Neural progenitor cell (in vitro differentiated cells): ENCODE measurements at regions not wholly inside any gene's neighbourhood (a gene's known extent, or its start where the extent isn't known, plus 50 kb on each side); places are given as distances from the start of the nearest gene placed in this dataset.

Source experiments
- DNase-seq: peaks from one replicate; pipeline ENCODE4 v3.0.0-alpha.2; 2016; ENCODE audit warnings: low spot score
- H2AFZ ChIP-seq: fragments of 200-600 bp; sonication (generic); replicated peaks from 2 replicates; pipeline ENCODE4 v1.6.1; 2016; ENCODE audit warnings: antibody characterized with exemption
- H3F3A ChIP-seq: fragments of 200-600 bp; sonication (generic); 2 replicates; pipeline ENCODE4 v1.6.1; 2016; ENCODE audit warnings: antibody characterized with exemption, low read depth
- H3K27ac ChIP-seq: fragments of 200-600 bp; sonication (generic); 2 replicates; pipeline ENCODE4 v1.5.1; 2016; ENCODE audit warnings: mild to moderate bottlenecking
- H3K27me3 ChIP-seq: fragments of 200-600 bp; sonication (generic); 2 replicates; pipeline ENCODE4 v1.6.1; 2016; ENCODE audit warnings: mild to moderate bottlenecking, moderate library complexity
- H3K36me3 ChIP-seq: fragments of 200-600 bp; sonication (generic); 2 replicates; pipeline ENCODE4 v1.5.1; 2016
- H3K4me1 ChIP-seq: fragments of 200-600 bp; sonication (generic); 2 replicates; pipeline ENCODE4 v1.6.1; 2016; ENCODE audit warnings: mixed run types
- H3K4me2 ChIP-seq: fragments of 200-600 bp; sonication (generic); 2 replicates; pipeline ENCODE4 v1.6.1; 2016
- H3K4me3 ChIP-seq: fragments of 200-600 bp; sonication (generic); 2 replicates; pipeline ENCODE4 v1.5.1; 2016
- H3K79me2 ChIP-seq: fragments of 200-600 bp; sonication (generic); 2 replicates; pipeline ENCODE4 v1.6.1; 2016; ENCODE audit warnings: low read depth
- H3K9ac ChIP-seq: fragments of 200-600 bp; sonication (generic); 2 replicates; pipeline ENCODE4 v1.6.1; 2016
- H3K9me3 ChIP-seq: fragments of 200-600 bp; sonication (generic); 2 replicates; pipeline ENCODE4 v1.5.1; 2016; ENCODE audit warnings: low read depth
- H4K20me1 ChIP-seq: fragments of 200-600 bp; sonication (generic); 2 replicates; pipeline ENCODE4 v1.6.1; 2016; ENCODE audit warnings: low read depth
- H3K27ac Mint-ChIP-seq: 3 replicates; pipeline ENCODE4 v1.8.0; 2021; ENCODE audit warnings: mixed read lengths
- H3K27me3 Mint-ChIP-seq: 2 replicates; pipeline ENCODE4 v1.8.0; 2022; ENCODE audit warnings: low read depth, mild to moderate bottlenecking, inconsistent platforms, moderate library complexity, mixed read lengths; ENCODE audit not compliant: insufficient read depth
- H3K36me3 Mint-ChIP-seq: 3 replicates; pipeline ENCODE4 v1.8.0; 2021; ENCODE audit warnings: mixed read lengths
- H3K4me1 Mint-ChIP-seq: 3 replicates; pipeline ENCODE4 v1.8.0; 2021; ENCODE audit warnings: mixed read lengths
- H3K4me3 Mint-ChIP-seq: 3 replicates; pipeline ENCODE4 v1.8.0; 2021; ENCODE audit warnings: mild to moderate bottlenecking, moderate library complexity, mixed read lengths
- H3K9me3 Mint-ChIP-seq: 3 replicates; pipeline ENCODE4 v1.8.0; 2020; ENCODE audit warnings: mixed read lengths
- CTCF ChIP-seq: fragments of 200-600 bp; sonication (generic); IDR thresholded peaks from 2 replicates; pipeline ENCODE4 v1.5.1; 2017; ENCODE audit warnings: antibody characterized with exemption, mild to moderate bottlenecking
- EZH2 ChIP-seq: fragments of 200-600 bp; sonication (generic); IDR thresholded peaks from 2 replicates; pipeline ENCODE4 v1.6.1; 2017; ENCODE audit warnings: antibody characterized with exemption, mild to moderate bottlenecking, moderate library complexity
- EZH2phosphoT487 ChIP-seq: fragments of 200-600 bp; sonication (generic); IDR thresholded peaks from 2 replicates; pipeline ENCODE4 v1.6.1; 2017; ENCODE audit warnings: antibody characterized with exemption

- no peaks in the 10 kb centered on the region for H3K27me3 ChIP-seq
- H3K9me3 Mint-ChIP-seq, result no peaks in the 10 kb centered on the region
- DNase-seq, result no peak
- H3K27ac ChIP-seq, result no peak overlapping the region
- no peaks in the 10 kb centered on the region for H4K20me1 ChIP-seq
- H3K9me3 ChIP-seq, result no peaks in the 10 kb centered on the region
- H3K4me1 Mint-ChIP-seq, result no peaks in the 10 kb centered on the region
- H3K4me3 Mint-ChIP-seq, result no peak overlapping the region
- H3K9ac ChIP-seq, result no peak overlapping the region
- no peaks in the 10 kb centered on the region for H3K36me3 ChIP-seq
- TF ChIP-seq CTCF, result no peak
- TF ChIP-seq EZH2phosphoT487, result no peak
- no peak for TF ChIP-seq EZH2
- no peak overlapping the region for H3K4me2 ChIP-seq
- no peaks in the 10 kb centered on the region for H3K79me2 ChIP-seq
- H3F3A ChIP-seq, result no peaks in the 10 kb centered on the region
- no peak overlapping the region for H3K4me3 ChIP-seq
- H3K4me1 ChIP-seq, result no peaks in the 10 kb centered on the region
- no peaks in the 10 kb centered on the region for H3K27me3 Mint-ChIP-seq
- no peak overlapping the region for H3K27ac Mint-ChIP-seq
- no peak overlapping the region for H2AFZ ChIP-seq
- no peaks in the 10 kb centered on the region for H3K36me3 Mint-ChIP-seq
Observed at GRCh38 chr1:69455718-69456117, 112.0 kb upstream of the LRRC7 start.

- DNase-seq, result no peak
- Histone ChIP-seq H4K20me1 (no peaks in the 10 kb centered on the region), H3K36me3 (no peaks in the 10 kb centered on the region), H3F3A (no peaks in the 10 kb centered on the region), H3K9ac (no peak overlapping the region), H2AFZ (no peak overlapping the region), H3K4me1 (no peaks in the 10 kb centered on the region), H3K27me3 (no peaks in the 10 kb centered on the region), H3K79me2 (no peaks in the 10 kb centered on the region), H3K27ac (no peak overlapping the region), H3K4me2 (no peak overlapping the region), H3K4me3 (no peak overlapping the region), H3K9me3 (no peaks in the 10 kb centered on the region)
- no peak for TF ChIP-seq EZH2phosphoT487
- no peak for TF ChIP-seq CTCF
- no peak for TF ChIP-seq EZH2
- H3K4me1 Mint-ChIP-seq, result no peaks in the 10 kb centered on the region
- no peak overlapping the region for H3K4me3 Mint-ChIP-seq
- H3K27me3 Mint-ChIP-seq, result no peaks in the 10 kb centered on the region
- H3K27ac Mint-ChIP-seq, result no peak overlapping the region
- no peaks in the 10 kb centered on the region for H3K36me3 Mint-ChIP-seq
- H3K9me3 Mint-ChIP-seq, result no peaks in the 10 kb centered on the region
Observed at GRCh38 chr1:69459244-69459643, 108.5 kb upstream of the LRRC7 start.

- peak overlapping the region; percentile 15 for H3K27ac Mint-ChIP-seq
- Histone ChIP-seq H3K9ac (no peak overlapping the region), H3K27ac (no peak overlapping the region), H4K20me1 (no peaks in the 10 kb centered on the region), H3K4me1 (peaks cover 5% of the 10 kb centered on the region), H3K4me3 (no peak overlapping the region), H2AFZ (no peak overlapping the region), H3K9me3 (no peaks in the 10 kb centered on the region), H3F3A (no peaks in the 10 kb centered on the region), H3K27me3 (no peaks in the 10 kb centered on the region), H3K79me2 (no peaks in the 10 kb centered on the region), H3K36me3 (no peaks in the 10 kb centered on the region), H3K4me2 (no peak overlapping the region)
- no peak for DNase-seq
- no peaks in the 10 kb centered on the region for H3K27me3 Mint-ChIP-seq
- no peaks in the 10 kb centered on the region for H3K36me3 Mint-ChIP-seq
- no peaks in the 10 kb centered on the region for H3K9me3 Mint-ChIP-seq
- H3K4me1 Mint-ChIP-seq, result peaks cover 7% of the 10 kb centered on the region
- H3K4me3 Mint-ChIP-seq, result no peak overlapping the region
- no peak for TF ChIP-seq CTCF
- TF ChIP-seq EZH2, result no peak
- no peak for TF ChIP-seq EZH2phosphoT487
Observed at GRCh38 chr1:69475021-69475420, 92.7 kb upstream of the LRRC7 start.

GRCh38 chr1:69479734-69480133 lies 88.0 kb upstream of the LRRC7 start:
- Histone ChIP-seq H3K4me2 (no peak overlapping the region), H2AFZ (no peak overlapping the region), H3K4me1 (peaks cover 5% of the 10 kb centered on the region), H3K79me2 (no peaks in the 10 kb centered on the region), H3K9me3 (no peaks in the 10 kb centered on the region), H3K4me3 (no peak overlapping the region), H3K27me3 (no peaks in the 10 kb centered on the region), H3F3A (no peaks in the 10 kb centered on the region), H3K36me3 (no peaks in the 10 kb centered on the region), H3K27ac (no peak overlapping the region), H3K9ac (no peak overlapping the region), H4K20me1 (no peaks in the 10 kb centered on the region)
- no peak for DNase-seq
- H3K9me3 Mint-ChIP-seq, result no peaks in the 10 kb centered on the region
- H3K4me1 Mint-ChIP-seq, result peaks cover 7% of the 10 kb centered on the region
- no peak overlapping the region for H3K27ac Mint-ChIP-seq
- no peak overlapping the region for H3K4me3 Mint-ChIP-seq
- TF ChIP-seq EZH2phosphoT487 (no peak), CTCF (no peak), EZH2 (no peak)
- no peaks in the 10 kb centered on the region for H3K27me3 Mint-ChIP-seq
- H3K36me3 Mint-ChIP-seq, result no peaks in the 10 kb centered on the region
